BJ (cell line): ENCODE measurements at regions not wholly inside any gene's neighbourhood (a gene's known extent, or its start where the extent isn't known, plus 50 kb on each side); places are given as distances from the start of the nearest gene placed in this dataset.

Source experiments
- CTCF ChIA-PET: fragments of 350-600 bp; formaldehyde crosslinking; extraction: SDS; loops from one replicate; lab custom pipeline; 2021; ENCODE audit warnings: antibody characterized with exemption, inconsistent platforms; lab: Yijun Ruan, JAX
- POLR2A ChIA-PET: fragments of 300-600 bp; sonication (Branson Sonifier 250); formaldehyde crosslinking; extraction: SDS; loops from one replicate; lab custom pipeline; 2021; ENCODE audit warnings: antibody characterized with exemption; lab: Charles Lee
- DNase-seq: peaks from one replicate; pipeline ENCODE4 v3.0.0-alpha.2; 2011; ENCODE audit warnings: low read depth
- H3K27me3 ChIP-seq: 2 replicates; pipeline ENCODE4 v1.6.0; 2011; ENCODE audit warnings: low read length; ENCODE audit not compliant: control insufficient read depth, insufficient read depth
- H3K36me3 ChIP-seq: 2 replicates; pipeline ENCODE4 v1.5.1; 2011; ENCODE audit warnings: low read length; ENCODE audit not compliant: control insufficient read depth, insufficient read depth
- H3K4me3 ChIP-seq: 2 replicates; pipeline ENCODE4 v1.5.1; 2011; ENCODE audit warnings: low read depth, mild to moderate bottlenecking, control low read depth, low read length
- TF ChIP-seq, protein P1 (sequence below): IDR thresholded peaks from 2 replicates; pipeline ENCODE4 v1.5.1; 2011; ENCODE audit warnings: low read depth, mild to moderate bottlenecking, control low read depth, inconsistent platforms, low read length, moderate library complexity; ENCODE audit not compliant: insufficient read depth

DNA sequence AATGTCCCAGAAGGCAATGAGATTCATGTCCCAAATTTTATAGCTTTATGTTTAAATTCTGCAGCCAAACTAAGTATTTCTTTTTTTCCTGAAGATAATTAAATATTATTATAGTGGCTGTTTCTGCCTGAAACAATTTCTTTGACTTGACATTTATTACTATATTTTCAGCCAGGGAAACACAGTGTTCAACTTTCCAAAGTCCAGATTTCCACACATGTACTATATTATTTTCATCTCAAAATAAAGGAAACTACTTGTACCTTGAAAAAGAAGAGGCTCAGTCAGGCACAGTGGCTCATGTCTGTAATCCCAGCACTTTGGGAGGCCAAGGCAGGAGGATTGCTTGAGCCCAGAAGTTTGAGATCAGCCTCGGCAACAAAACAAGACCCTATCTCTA is 77.8 kb upstream of the BTG1 start:
- Histone ChIP-seq H3K36me3 (no peaks in the 10 kb centered on the region), H3K27me3 (no peaks in the 10 kb centered on the region), H3K4me3 (no peak overlapping the region)
- ChIA-PET CTCF (no interaction called here), POLR2A (no interaction called here)
- TF ChIP-seq, protein P1, sequence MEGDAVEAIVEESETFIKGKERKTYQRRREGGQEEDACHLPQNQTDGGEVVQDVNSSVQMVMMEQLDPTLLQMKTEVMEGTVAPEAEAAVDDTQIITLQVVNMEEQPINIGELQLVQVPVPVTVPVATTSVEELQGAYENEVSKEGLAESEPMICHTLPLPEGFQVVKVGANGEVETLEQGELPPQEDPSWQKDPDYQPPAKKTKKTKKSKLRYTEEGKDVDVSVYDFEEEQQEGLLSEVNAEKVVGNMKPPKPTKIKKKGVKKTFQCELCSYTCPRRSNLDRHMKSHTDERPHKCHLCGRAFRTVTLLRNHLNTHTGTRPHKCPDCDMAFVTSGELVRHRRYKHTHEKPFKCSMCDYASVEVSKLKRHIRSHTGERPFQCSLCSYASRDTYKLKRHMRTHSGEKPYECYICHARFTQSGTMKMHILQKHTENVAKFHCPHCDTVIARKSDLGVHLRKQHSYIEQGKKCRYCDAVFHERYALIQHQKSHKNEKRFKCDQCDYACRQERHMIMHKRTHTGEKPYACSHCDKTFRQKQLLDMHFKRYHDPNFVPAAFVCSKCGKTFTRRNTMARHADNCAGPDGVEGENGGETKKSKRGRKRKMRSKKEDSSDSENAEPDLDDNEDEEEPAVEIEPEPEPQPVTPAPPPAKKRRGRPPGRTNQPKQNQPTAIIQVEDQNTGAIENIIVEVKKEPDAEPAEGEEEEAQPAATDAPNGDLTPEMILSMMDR, result no peak
- DNase-seq, result no peak

DNA sequence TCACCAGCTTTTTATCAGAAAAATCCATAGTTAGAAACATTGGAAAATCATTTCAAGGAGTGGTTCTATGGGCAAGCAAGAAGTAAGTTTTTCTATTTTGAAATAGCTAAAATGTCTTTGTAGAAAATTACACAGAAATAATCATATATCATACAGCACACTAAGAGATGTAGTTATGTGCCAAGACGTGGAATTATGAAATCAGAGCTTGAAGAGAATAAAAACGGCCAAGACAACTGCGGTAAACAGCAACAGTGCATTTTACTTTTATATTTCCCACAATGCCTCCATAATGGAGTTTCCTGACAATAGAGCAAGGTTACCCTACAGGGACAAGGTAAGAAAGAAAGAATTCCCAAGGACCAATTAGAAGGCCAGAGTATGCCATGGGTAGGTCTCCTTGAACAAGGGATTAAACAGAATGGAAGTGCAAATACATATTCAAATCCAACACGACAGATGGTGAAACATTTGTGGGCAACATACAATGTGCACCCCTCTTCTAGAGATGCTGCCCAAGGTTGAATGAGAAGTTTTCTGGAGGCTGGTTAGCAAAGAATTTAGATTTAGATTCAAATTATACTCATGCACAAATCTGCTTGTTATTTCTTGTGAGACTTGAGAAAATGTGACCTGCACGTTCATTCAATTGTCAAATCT is 76.1 kb upstream of the BTG1 start:
- POLR2A ChIA-PET, result no interaction called here
- H3K4me3 ChIP-seq, result no peak overlapping the region
- DNase-seq, result no peak
- CTCF ChIA-PET, result no interaction called here
- TF ChIP-seq, protein P1, result no peak
- H3K36me3 ChIP-seq, result no peaks in the 10 kb centered on the region
- H3K27me3 ChIP-seq, result no peaks in the 10 kb centered on the region

DNA sequence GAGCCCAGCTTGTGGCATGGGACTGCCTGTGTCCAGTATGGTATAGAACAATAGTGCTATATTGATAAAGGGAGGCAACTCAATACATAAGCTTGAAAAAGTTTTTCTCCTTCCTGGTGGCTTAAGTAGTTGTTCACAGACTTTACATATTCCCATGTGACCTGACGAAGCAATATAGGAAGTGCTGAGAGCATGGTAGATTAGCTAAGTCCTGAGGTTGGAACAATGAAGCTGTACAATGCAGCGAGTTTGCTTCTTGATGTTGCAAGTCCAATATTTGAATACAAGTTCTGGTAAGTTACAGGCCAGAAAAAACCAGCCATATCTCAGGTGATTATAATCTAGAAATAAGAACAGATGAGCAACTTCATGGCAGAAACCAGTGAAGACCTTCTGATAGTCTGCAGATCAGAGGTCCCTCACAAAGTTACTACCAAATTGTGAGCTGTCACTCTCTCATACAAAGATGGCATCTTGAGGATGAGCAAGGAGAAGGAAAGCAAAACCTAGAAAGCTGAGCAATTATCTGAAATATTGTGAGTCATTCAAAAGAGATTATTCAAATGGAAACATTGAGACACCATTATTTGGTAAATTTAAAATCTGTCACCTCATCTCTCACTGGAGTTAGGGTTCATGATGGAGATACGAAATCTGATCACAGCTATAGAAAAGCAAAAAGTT is 72.9 kb upstream of the BTG1 start:
- DNase-seq, result no peak
- Histone ChIP-seq H3K27me3 (no peaks in the 10 kb centered on the region), H3K4me3 (no peak overlapping the region), H3K36me3 (no peaks in the 10 kb centered on the region)
- CTCF ChIA-PET, result interaction anchor here (0.7 to 1.0 kb wide), 2 partner anchors 85 to 233 kb away, joined by 3 read pairs; no protein-coding TSS in a partner anchor
- TF ChIP-seq, protein P1, result no peak
- POLR2A ChIA-PET, result no interaction called here

DNA sequence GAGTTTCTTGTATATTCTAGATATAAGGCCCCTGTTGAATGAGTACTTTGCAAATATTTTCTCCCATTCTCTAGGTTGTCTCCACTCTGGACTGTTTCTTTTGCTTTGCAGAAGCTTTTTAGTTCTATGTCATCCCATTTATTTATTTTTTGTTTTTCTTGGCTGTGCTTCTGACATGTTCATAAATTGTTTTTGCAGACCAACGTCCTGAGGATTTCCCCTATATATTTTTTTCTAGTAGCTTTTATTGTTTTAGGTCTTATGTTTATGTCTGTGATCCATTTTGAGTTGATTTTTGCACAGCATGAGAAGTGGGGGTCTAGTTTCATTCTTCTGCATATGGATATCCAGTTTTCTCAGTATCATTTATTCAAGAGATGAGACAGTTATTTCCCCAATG is 70.4 kb upstream of the BTG1 start:
- H3K27me3 ChIP-seq, result no peaks in the 10 kb centered on the region
- no peaks in the 10 kb centered on the region for H3K36me3 ChIP-seq
- no peak for DNase-seq
- no peak overlapping the region for H3K4me3 ChIP-seq
- TF ChIP-seq, protein P1, result no peak
- POLR2A ChIA-PET, result no interaction called here
- CTCF ChIA-PET, result no interaction called here

DNA sequence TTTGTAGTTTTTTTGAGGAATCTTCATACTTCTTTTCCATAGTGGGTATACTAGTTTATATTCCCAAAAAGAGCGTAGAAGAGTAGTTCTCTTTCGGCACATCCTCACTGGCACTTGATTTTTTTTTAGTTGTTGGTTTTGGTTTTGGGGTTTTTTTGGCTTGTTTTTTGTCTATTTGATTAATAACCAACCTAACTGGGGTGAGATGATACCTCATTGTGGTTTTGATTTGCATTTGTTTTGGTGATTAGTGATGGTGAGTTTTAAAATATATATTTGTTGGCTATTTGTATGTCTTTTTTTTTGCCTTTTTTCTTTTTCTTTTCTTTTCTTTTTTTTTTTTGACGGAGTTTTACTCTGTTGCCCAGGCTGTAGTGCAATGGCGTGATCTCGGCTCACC is 69.7 kb upstream of the BTG1 start:
- no peaks in the 10 kb centered on the region for H3K27me3 ChIP-seq
- H3K36me3 ChIP-seq, result no peaks in the 10 kb centered on the region
- CTCF ChIA-PET, result interaction anchor here (0.8 kb wide), 1 partner anchor 82 kb away, joined by 3 read pairs; no protein-coding TSS in a partner anchor
- POLR2A ChIA-PET, result no interaction called here
- TF ChIP-seq, protein P1, result no peak
- DNase-seq, result no peak
- no peak overlapping the region for H3K4me3 ChIP-seq
